SK-N-DZ (cell line): ENCODE measurements at regions not wholly inside any gene's neighbourhood (a gene's known extent, or its start where the extent isn't known, plus 50 kb on each side); places are given as distances from the start of the nearest gene placed in this dataset.

Source experiments
- DNase-seq: peaks from one replicate; pipeline ENCODE4 v3.0.0-alpha.2; 2015; ENCODE audit warnings: low spot score

GRCh38 chr11:70625582-70626518 is 227.5 kb downstream of the CTTN start:
- no peak for DNase-seq

- DNase-seq = no peak
Observed at GRCh38 chr11:70627219-70627618, 228.9 kb downstream of the CTTN start.

GRCh38 chr11:70628176-70628854 is 230.0 kb downstream of the CTTN start:
- DNase-seq = no peak

- no peak for DNase-seq
Observed at GRCh38 chr11:70628855-70629844, 230.8 kb downstream of the CTTN start.

GRCh38 chr11:70630068-70630467 is 231.7 kb downstream of the CTTN start:
- no peak for DNase-seq

GRCh38 chr11:70630816-70631623 is 232.7 kb downstream of the CTTN start:
- DNase-seq = peak; percentile 20

GRCh38 chr11:70631624-70632047 is 233.3 kb downstream of the CTTN start:
- peak; percentile 38 for DNase-seq

- DNase-seq = no peak
Observed at GRCh38 chr11:70633610-70634009, 235.3 kb downstream of the CTTN start.

- no peak for DNase-seq
Observed at GRCh38 chr11:70636659-70637058, 238.3 kb downstream of the CTTN start.

- DNase-seq = no peak
Observed at GRCh38 chr11:70637186-70637800, 239.0 kb downstream of the CTTN start.

- no peak for DNase-seq
Observed at GRCh38 chr11:70637949-70638583, 239.7 kb downstream of the CTTN start.

GRCh38 chr11:70640408-70640807 is 242.1 kb downstream of the CTTN start:
- DNase-seq = no peak

- DNase-seq = no peak
Observed at GRCh38 chr11:70641369-70641768, 243.0 kb downstream of the CTTN start.

GRCh38 chr11:70642266-70642665 is 243.9 kb downstream of the CTTN start:
- DNase-seq = no peak

- DNase-seq = no peak
Observed at GRCh38 chr11:70643642-70644041, 245.3 kb downstream of the CTTN start.

- DNase-seq = no peak
Observed at GRCh38 chr11:70644343-70645060, 246.2 kb downstream of the CTTN start.

- DNase-seq = no peak
Observed at GRCh38 chr11:70645537-70645936, 247.2 kb downstream of the CTTN start.

GRCh38 chr11:70646272-70647049 is 248.1 kb downstream of the CTTN start:
- DNase-seq = no peak
